Prostate gland (tissue), 2 donors: ENCODE measurements at regions not wholly inside any gene's neighbourhood (a gene's known extent, or its start where the extent isn't known, plus 50 kb on each side); places are given as distances from the start of the nearest gene placed in this dataset.

ENCODE experiments used
- DNase-seq: peaks from one replicate; pipeline ENCODE4 v3.0.0-alpha.2; 2019; ENCODE audit warnings: low spot score
- H3K27ac ChIP-seq, 2 donors: fragments of 200-600 bp; sonication (generic); 2 replicates each; pipeline ENCODE4 v1.5.1; 2017 to 2019
- H3K27me3 ChIP-seq: fragments of 200-600 bp; sonication (generic); replicated peaks from 2 replicates; pipeline ENCODE4 v1.5.1; 2019; ENCODE audit not compliant: insufficient read depth
- H3K36me3 ChIP-seq, 2 donors: fragments of 200-600 bp; sonication (generic); 1 replicate in 1 of 2; 2 replicates in 1 of 2; pipeline versions ENCODE4 v1.5.1 to v1.8.1; 2017 to 2019
- H3K4me1 ChIP-seq: fragments of 200-600 bp; sonication (generic); replicated peaks from 2 replicates; pipeline ENCODE4 v1.5.1; 2019
- H3K4me3 ChIP-seq, 2 donors: fragments of 200-600 bp; sonication (generic); 2 replicates each; pipeline ENCODE4 v1.5.1; 2017 to 2019
- H3K9me3 ChIP-seq: fragments of 200-600 bp; sonication (generic); 2 replicates; pipeline ENCODE4 v1.5.1; 2017
- POLR2A ChIP-seq: fragments of 450-650 bp; IDR thresholded peaks from one replicate; pipeline ENCODE4 v1.6.1; 2016; ENCODE audit warnings: antibody characterized with exemption, mild to moderate bottlenecking
- POLR2AphosphoS5 ChIP-seq: sonication (generic); formaldehyde crosslinking; IDR thresholded peaks from one replicate; pipeline ENCODE4 v1.6.1; 2017; ENCODE audit warnings: antibody characterized with exemption
- WGBS: methylation state at CpG from one replicate; pipeline ENCODE4 v1.1.5; 2018; 5-methylcytosine and 5-hydroxymethylcytosine counted together
- intact Hi-C: fragments of 100-400 bp; cut with DNase I; formaldehyde crosslinking; loops from one replicate; pipeline ENCODE4 v1.14.2; 2022
- TF ChIP-seq, protein P1 (sequence below), 4 experiments: fragments of 200-600 bp in 2 of 4; fragments of 450-650 bp in 2 of 4; sonication (generic) in 2 of 4; IDR thresholded peaks; 1 replicate in 3 of 4; 2 replicates in 1 of 4; pipeline ENCODE4 v1.5.1; 2016 to 2019; ENCODE audit warnings: antibody characterized with exemption in 4 of 4, mild to moderate bottlenecking in 2 of 4, moderate library complexity in 2 of 4

DNA sequence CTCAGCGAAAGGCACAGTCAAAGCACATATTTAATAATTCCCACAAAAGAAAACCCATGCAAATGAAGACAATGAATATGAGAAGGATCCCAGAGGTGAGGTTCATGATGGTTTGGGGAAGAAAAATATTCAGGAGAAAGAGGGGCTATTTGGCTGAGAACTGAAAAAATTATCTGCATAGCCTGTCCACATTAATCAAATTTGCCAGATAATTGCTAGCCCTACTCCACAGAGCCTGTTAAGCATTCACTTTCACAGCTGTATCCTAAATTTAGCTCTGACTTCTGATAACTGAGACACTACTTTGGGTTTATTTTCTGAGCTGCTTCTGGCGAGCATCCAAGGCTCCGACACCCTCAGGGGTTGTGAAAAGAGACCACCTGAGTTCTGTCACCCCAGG lies 176.2 kb downstream of the HERPUD2 start:
- no peak for TF ChIP-seq POLR2AphosphoS5
- TF ChIP-seq, protein P1, sequence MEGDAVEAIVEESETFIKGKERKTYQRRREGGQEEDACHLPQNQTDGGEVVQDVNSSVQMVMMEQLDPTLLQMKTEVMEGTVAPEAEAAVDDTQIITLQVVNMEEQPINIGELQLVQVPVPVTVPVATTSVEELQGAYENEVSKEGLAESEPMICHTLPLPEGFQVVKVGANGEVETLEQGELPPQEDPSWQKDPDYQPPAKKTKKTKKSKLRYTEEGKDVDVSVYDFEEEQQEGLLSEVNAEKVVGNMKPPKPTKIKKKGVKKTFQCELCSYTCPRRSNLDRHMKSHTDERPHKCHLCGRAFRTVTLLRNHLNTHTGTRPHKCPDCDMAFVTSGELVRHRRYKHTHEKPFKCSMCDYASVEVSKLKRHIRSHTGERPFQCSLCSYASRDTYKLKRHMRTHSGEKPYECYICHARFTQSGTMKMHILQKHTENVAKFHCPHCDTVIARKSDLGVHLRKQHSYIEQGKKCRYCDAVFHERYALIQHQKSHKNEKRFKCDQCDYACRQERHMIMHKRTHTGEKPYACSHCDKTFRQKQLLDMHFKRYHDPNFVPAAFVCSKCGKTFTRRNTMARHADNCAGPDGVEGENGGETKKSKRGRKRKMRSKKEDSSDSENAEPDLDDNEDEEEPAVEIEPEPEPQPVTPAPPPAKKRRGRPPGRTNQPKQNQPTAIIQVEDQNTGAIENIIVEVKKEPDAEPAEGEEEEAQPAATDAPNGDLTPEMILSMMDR (IDR thresholded peaks at IDR 0.05) = no peak
- no peak for TF ChIP-seq POLR2A
- Histone ChIP-seq H3K27me3 (no peaks in the 10 kb centered on the region), H3K9me3 (no peaks in the 10 kb centered on the region), H3K27ac (no peak overlapping the region), H3K4me1 (no peaks in the 10 kb centered on the region), H3K36me3 (no peaks in the 10 kb centered on the region), H3K4me3 (no peak overlapping the region)
- WGBS = 56% methylated on average over 3 of the region's 3 CpGs
- intact Hi-C loops = no loop called here
- no peak for DNase-seq

DNA sequence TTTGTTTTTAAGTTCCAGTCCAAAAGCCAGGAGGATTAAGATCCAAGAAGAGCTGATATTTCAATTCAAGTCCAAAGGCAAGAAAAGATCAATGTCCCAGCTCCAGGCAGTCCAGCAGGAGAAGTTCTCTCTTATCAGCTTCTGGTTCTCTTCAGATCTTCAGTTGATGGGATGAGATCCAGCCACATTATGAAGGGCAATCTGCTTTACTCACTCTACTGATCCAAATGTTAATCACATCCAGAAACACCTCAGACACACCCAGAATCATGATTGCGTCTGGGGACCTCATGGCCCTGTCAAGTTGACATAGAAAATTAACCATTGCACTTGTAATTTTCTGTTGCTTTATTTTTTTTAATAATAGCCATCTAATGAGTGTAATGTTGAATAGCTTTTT lies 178.4 kb downstream of the HERPUD2 start:
- 76% methylated on average over 1 of the region's 1 CpG for WGBS
- Histone ChIP-seq H3K4me1 (no peaks in the 10 kb centered on the region), H3K27ac (no peak overlapping the region), H3K36me3 (no peaks in the 10 kb centered on the region), H3K4me3 (no peak overlapping the region), H3K9me3 (no peaks in the 10 kb centered on the region), H3K27me3 (no peaks in the 10 kb centered on the region)
- no peak for DNase-seq
- TF ChIP-seq, protein P1 (IDR thresholded peaks at IDR 0.05) = no peak
- TF ChIP-seq POLR2A (no peak), POLR2AphosphoS5 (no peak)
- intact Hi-C loops = no loop called here

DNA sequence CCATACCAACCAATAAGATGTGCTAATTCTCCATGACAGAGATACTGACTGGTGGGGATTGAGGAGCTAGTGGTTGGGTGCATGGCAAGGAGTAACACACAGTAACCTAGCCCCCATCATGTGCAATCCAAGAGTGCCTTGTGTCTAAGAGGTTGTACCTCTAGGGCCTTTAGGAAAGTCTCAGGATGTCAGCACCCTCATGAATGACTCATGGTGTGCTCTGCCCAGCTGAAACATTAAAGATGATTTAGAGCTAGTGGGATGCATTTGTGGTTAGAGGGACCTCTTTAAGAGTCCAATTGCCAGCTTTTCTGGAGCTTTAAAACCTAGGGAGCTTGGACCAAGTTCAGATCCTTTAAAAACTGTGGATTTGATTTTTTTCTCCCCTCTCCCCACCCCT lies 181.1 kb downstream of the HERPUD2 start:
- Histone ChIP-seq H3K4me1 (no peaks in the 10 kb centered on the region), H3K27ac (no peak overlapping the region), H3K4me3 (no peak overlapping the region), H3K27me3 (no peaks in the 10 kb centered on the region), H3K9me3 (no peaks in the 10 kb centered on the region), H3K36me3 (no peaks in the 10 kb centered on the region)
- no peak for DNase-seq
- intact Hi-C loops = no loop called here
- TF ChIP-seq, protein P1 (IDR thresholded peaks at IDR 0.05) = no peak
- no peak for TF ChIP-seq POLR2A
- TF ChIP-seq POLR2AphosphoS5 = no peak

DNA sequence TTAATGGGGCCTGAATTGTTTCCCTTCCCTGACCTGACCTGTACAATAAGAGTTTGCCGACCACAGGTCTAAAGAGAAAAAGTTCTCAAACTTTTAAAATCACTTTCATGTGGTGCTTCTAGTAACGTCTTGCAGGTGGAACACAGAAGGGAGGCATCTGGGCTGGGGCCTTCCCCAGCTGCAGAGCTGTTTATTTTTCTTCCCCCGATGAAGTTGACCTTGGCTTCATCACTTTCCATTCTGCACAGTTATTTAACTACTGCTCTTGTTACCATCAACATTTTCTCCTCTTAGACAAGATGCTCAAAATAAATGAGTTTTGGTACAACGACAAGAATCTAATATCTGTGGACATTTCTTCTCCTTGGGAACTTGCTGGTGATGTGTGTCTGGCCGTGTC lies 181.7 kb downstream of the HERPUD2 start:
- Histone ChIP-seq H3K36me3 (no peaks in the 10 kb centered on the region), H3K9me3 (no peaks in the 10 kb centered on the region), H3K27me3 (no peaks in the 10 kb centered on the region), H3K4me3 (no peak overlapping the region), H3K27ac (no peak overlapping the region), H3K4me1 (no peaks in the 10 kb centered on the region)
- TF ChIP-seq, protein P1 (IDR thresholded peaks at IDR 0.05) = no peak
- TF ChIP-seq POLR2A (no peak), POLR2AphosphoS5 (no peak)
- intact Hi-C loops = no loop called here
- WGBS = 57% methylated on average over 5 of the region's 5 CpGs
- no peak for DNase-seq

DNA sequence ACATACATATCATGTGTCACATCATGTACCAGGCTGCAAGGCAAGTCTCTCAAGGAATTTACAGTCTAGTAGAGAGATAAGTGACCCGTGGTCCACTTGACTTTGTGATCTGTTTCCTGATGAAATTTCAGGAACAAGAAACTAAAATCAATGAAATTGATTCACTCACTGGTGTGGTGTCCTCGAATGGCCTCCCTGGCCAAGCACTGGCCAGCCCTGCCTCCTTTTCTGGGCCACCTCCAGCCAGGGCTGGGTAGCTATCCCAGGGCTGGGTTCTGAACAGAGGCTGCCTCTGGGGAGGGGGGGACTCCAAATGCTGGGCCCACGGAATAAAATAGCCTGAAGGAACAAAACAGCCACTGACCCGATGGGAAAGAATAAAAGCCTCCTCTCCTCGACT lies 182.2 kb downstream of the HERPUD2 start:
- Histone ChIP-seq H3K4me3 (no peak overlapping the region), H3K4me1 (no peaks in the 10 kb centered on the region), H3K36me3 (no peaks in the 10 kb centered on the region), H3K27ac (no peak overlapping the region), H3K9me3 (no peaks in the 10 kb centered on the region), H3K27me3 (no peaks in the 10 kb centered on the region)
- TF ChIP-seq, protein P1 (IDR thresholded peaks at IDR 0.05) = no peak
- TF ChIP-seq POLR2AphosphoS5 (no peak), POLR2A (no peak)
- WGBS = 62% methylated on average over 5 of the region's 5 CpGs
- no peak for DNase-seq
- intact Hi-C loops = no loop called here
